SJSA1 (cell line): ENCODE measurements at regions not wholly inside any gene's neighbourhood (a gene's known extent, or its start where the extent isn't known, plus 50 kb on each side); places are given as distances from the start of the nearest gene placed in this dataset.

Source experiments
- DNase-seq, 2 experiments: peaks; one replicate each; pipeline ENCODE4 v3.0.0-alpha.2; 2015 to 2020; ENCODE audit warnings: low spot score in 2 of 2, low read depth in 1 of 2
- H3K27ac ChIP-seq: fragments of 250-450 bp; sonication (Bioruptor Pico); 2 replicates; pipeline ENCODE4 v1.5.1; 2020; ENCODE audit warnings: mild to moderate bottlenecking, moderate library complexity
- H3K27me3 ChIP-seq: fragments of 250-450 bp; sonication (Bioruptor Pico); replicated peaks from 2 replicates; pipeline ENCODE4 v1.5.1; 2020; ENCODE audit warnings: mild to moderate bottlenecking, moderate library complexity
- H3K36me3 ChIP-seq: fragments of 250-450 bp; sonication (Bioruptor Pico); 2 replicates; pipeline ENCODE4 v1.5.1; 2020; ENCODE audit warnings: mild to moderate bottlenecking
- H3K4me1 ChIP-seq: fragments of 250-450 bp; sonication (Bioruptor Pico); replicated peaks from 2 replicates; pipeline ENCODE4 v1.6.1; 2021; ENCODE audit warnings: mild to moderate bottlenecking
- H3K4me3 ChIP-seq: fragments of 250-450 bp; sonication (Bioruptor Pico); 2 replicates; pipeline ENCODE4 v1.5.1; 2020; ENCODE audit warnings: mild to moderate bottlenecking
- H3K9me3 ChIP-seq: fragments of 250-450 bp; sonication (Bioruptor Pico); replicated peaks from 2 replicates; pipeline ENCODE4 v1.5.1; 2020; ENCODE audit warnings: mild to moderate bottlenecking

DNA sequence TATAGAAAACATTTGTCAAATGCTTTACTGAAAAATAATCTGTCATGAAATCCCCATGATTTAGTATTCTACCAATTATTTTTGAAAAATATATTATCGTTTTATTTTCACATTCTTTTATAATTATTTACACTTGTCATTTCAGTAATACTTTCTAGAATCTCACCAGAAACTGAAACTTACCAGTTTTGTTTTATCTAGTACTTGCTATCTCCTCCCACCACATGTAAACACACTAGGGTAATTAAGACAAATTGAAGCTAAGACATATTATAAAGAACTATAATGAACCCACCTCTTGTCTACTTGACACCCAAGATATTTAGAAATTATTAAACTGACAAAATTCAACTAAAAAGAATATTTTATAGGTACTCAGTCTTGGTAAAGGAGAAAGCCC lies 51.5 kb upstream of the GRM3 start:
- no peak for DNase-seq
- no peaks in the 10 kb centered on the region for H3K4me1 ChIP-seq
- no peaks in the 10 kb centered on the region for H3K27me3 ChIP-seq
- no peak overlapping the region for H3K4me3 ChIP-seq
- no peaks in the 10 kb centered on the region for H3K9me3 ChIP-seq
- H3K36me3 ChIP-seq, result no peaks in the 10 kb centered on the region
- no peak overlapping the region for H3K27ac ChIP-seq

DNA sequence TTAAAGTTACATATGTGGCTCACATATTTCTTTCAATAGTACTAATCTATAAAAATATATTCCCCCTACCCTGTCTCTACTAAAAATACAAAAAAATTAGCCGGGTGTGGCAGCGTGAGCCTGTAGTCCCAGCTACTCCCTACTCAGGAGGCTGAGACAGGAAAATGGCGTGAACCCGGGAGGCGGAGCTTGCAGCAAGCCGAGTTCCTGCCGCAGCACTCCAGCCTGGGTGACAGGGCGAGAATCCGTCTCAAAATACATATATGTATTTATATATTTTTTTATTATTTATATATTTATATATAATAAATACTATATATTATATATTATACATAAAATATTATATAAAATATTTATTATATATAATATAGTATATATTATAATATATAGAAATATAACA lies 69.7 kb upstream of the GRM3 start:
- H3K9me3 ChIP-seq, result no peaks in the 10 kb centered on the region
- no peaks in the 10 kb centered on the region for H3K4me1 ChIP-seq
- no peak for DNase-seq

DNA sequence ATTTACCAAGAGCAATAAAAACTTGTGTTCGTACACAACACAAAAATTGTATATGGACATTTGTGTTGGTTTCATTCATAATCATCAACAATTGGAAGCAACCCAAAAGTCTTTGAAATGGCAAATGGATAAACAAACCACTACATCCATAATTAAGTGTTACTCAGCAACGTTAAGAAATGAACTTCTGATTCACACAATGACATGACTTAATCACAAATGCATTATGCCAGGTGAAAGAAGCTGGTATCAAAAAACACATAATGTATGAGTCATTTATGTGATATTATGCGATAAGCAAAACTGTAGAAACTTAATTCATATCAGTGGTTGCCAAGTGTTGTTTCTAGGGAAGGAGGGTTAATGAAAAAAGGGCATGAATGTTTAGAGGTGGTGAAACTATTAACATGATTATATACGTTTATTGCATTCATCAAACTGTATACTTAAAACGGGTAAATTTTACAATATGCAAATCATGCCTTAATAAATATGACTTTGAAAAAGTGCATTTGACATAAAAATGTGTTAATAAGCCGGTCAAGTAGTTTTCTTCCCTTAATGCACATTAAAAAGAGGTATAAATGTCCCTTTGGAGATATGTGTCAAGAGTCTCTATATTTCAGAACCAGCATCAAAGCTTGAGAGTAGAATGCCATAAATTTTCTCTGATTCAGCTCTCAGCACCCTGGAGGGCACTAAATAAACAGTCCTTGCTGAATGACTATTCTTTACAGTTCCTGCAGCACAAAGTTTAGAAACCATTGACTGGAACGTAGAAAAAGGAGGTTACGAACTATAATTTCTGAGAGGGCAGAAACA lies 84.8 kb upstream of the GRM3 start:
- no peaks in the 10 kb centered on the region for H3K36me3 ChIP-seq
- no peak overlapping the region for H3K27ac ChIP-seq
- no peak for DNase-seq
- no peaks in the 10 kb centered on the region for H3K27me3 ChIP-seq
- no peaks in the 10 kb centered on the region for H3K4me1 ChIP-seq
- H3K4me3 ChIP-seq, result no peak overlapping the region
- no peaks in the 10 kb centered on the region for H3K9me3 ChIP-seq

More for the DNA sequence above, 69.7 kb upstream of the GRM3 start:
- Histone ChIP-seq H3K36me3 (no peaks in the 10 kb centered on the region), H3K27me3 (no peaks in the 10 kb centered on the region), H3K27ac (no peak overlapping the region), H3K4me3 (no peak overlapping the region)

DNA sequence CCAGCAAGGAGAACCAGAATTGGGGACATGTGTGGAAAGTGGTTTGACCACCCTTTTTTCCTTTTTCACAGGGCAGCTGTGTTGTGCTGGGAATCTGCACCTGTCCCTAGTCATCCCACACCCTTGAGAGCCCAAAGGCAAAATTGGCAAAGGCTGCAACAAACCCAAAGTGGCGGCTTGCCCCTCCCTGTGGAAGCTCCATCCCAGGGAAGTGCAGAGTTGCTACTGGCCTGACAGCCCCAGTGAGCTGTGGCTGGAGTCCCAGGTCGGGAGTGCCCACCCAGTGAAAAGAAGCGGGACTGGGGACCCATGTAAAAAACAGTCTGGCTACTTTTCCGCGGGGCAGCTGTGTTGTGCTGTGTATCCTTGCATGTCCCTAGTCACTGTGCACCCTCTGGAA lies 109.1 kb upstream of the GRM3 start:
- Histone ChIP-seq H3K36me3 (no peaks in the 10 kb centered on the region), H3K27me3 (no peaks in the 10 kb centered on the region), H3K4me1 (no peaks in the 10 kb centered on the region), H3K4me3 (no peak overlapping the region), H3K9me3 (no peaks in the 10 kb centered on the region), H3K27ac (no peak overlapping the region)
- DNase-seq, result no peak

DNA sequence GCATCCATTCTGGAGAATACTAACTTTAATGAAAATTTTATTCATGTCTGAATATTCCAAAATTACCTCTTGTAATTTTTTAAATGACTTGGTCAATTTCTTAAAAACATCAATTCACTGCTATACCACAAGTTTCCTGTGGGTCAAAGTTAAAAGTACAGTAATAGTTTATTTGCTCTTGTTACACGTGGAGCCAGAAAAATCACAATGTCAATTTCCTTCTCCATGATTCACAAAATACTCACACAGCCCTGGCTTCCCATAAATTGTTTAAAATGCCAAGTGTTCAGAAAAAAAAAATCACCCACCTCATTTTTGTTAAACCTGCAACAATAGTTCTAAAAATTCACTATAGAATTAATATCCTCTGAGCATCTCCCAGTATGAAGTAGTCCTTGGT lies 139.5 kb upstream of the GRM3 start:
- no peaks in the 10 kb centered on the region for H3K9me3 ChIP-seq
- no peak for DNase-seq
- no peaks in the 10 kb centered on the region for H3K27me3 ChIP-seq
- no peak overlapping the region for H3K27ac ChIP-seq
- H3K36me3 ChIP-seq, result no peaks in the 10 kb centered on the region
- no peaks in the 10 kb centered on the region for H3K4me1 ChIP-seq
- H3K4me3 ChIP-seq, result no peak overlapping the region

DNA sequence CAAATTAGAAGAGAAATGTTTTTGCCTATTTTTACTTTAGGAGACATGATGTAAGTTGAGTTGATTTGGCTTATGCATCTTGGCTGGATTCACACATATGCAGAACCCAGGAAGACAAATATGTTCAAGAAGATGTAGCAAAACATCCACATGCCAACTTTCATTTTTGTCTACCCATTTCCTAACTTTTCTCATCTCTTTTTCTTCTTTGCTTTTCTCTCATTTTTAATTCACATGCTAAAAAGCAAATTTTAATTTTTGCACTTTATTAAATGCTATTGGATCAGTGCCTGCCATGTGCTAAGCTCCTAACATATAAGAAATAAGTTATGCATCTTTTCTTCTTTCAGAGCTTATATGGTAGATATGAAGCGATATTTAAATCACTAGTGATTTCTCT lies 143.7 kb upstream of the GRM3 start:
- H3K9me3 ChIP-seq, result no peaks in the 10 kb centered on the region

GRCh38 chr7:86485827-86486226 lies 157.9 kb upstream of the GRM3 start:
- H3K9me3 ChIP-seq, result no peaks in the 10 kb centered on the region
- no peak for DNase-seq
- H3K4me1 ChIP-seq, result no peaks in the 10 kb centered on the region
- no peak overlapping the region for H3K27ac ChIP-seq
- 0 out of 2 replicates have a peak, but pooled peaks cover 5% of the 10 kb centered on the region for H3K27me3 ChIP-seq
- H3K4me3 ChIP-seq, result no peak overlapping the region
- H3K36me3 ChIP-seq, result no peaks in the 10 kb centered on the region

More for the DNA sequence above, 143.7 kb upstream of the GRM3 start:
- Histone ChIP-seq H3K4me1 (no peaks in the 10 kb centered on the region), H3K27me3 (no peaks in the 10 kb centered on the region; the same call in 1 of the 2 replicates), H3K4me3 (no peak overlapping the region), H3K27ac (no peak overlapping the region), H3K36me3 (no peaks in the 10 kb centered on the region)
- DNase-seq, result no peak

DNA sequence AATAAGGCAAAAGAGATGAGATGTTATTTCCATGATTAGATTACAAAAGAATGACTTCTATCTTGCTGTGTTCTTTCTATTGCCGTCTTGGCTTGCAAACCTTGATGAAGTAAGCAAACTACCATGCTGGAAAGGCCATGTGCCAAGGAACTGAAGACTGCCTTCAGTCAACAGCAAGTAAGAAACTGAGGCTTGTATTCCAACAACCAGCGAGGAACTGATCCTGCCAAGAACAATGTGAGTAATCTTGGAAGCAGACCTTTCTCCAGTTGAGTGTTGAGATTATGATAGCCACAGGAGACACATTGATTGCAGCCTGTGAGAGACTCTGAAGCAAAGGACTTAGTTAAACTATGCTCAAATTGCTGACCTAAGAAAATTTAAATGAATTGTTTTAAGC lies 164.6 kb upstream of the GRM3 start:
- H3K27ac ChIP-seq, result no peak overlapping the region
- H3K36me3 ChIP-seq, result no peaks in the 10 kb centered on the region
- no peaks in the 10 kb centered on the region for H3K4me1 ChIP-seq
- no peaks in the 10 kb centered on the region; the same call in 1 of the 2 replicates for H3K27me3 ChIP-seq
- no peak for DNase-seq
- H3K4me3 ChIP-seq, result no peak overlapping the region
- H3K9me3 ChIP-seq, result no peaks in the 10 kb centered on the region

- Histone ChIP-seq H3K27ac (no peak overlapping the region), H3K27me3 (no peaks in the 10 kb centered on the region; the same call in 1 of the 2 replicates), H3K9me3 (no peaks in the 10 kb centered on the region), H3K36me3 (no peaks in the 10 kb centered on the region), H3K4me3 (no peak overlapping the region), H3K4me1 (no peaks in the 10 kb centered on the region)
- DNase-seq, result no peak
These were observed 166.3 kb upstream of the GRM3 start for GRCh38 chr7:86477343-86477935.

GRCh38 chr7:86470763-86471162 lies 172.9 kb upstream of the GRM3 start:
- H3K36me3 ChIP-seq, result no peaks in the 10 kb centered on the region
- no peak overlapping the region for H3K4me3 ChIP-seq
- H3K9me3 ChIP-seq, result no peaks in the 10 kb centered on the region
- no peak for DNase-seq
- no peak overlapping the region for H3K27ac ChIP-seq
- no peaks in the 10 kb centered on the region for H3K4me1 ChIP-seq
- no peaks in the 10 kb centered on the region for H3K27me3 ChIP-seq

DNA sequence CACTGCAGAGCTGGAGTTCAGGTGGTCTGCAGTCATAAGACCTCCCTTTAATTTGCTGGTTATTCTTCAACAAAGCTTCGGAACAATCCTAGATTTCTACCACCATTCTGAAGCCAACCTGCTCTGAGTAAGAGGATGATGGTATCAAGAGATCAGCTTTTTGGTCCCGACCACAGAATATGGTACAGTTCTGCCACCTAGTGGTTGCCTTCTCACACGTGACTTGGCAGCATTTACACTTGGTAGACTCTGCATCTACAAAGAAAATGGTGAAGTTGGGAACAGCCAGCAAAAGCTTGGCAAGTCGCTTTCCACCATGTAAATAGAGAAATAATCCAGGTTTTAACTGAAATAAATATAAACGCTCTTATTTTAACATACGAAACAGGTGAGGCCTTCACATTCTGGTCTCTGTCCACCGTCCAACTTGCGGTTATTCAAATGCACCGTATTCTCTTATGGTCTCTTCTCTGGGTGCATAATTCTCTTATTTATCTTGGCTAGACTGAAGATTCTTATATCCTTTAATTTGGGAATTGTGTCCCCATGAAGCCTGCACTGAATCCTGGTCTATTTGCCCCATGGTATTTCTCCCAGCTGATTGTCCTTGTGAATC lies 173.9 kb upstream of the GRM3 start:
- no peaks in the 10 kb centered on the region for H3K4me1 ChIP-seq
- peak; percentile 50 to 66 for DNase-seq
- H3K4me3 ChIP-seq, result no peak overlapping the region
- H3K27me3 ChIP-seq, result no peaks in the 10 kb centered on the region
- H3K36me3 ChIP-seq, result no peaks in the 10 kb centered on the region
- no peaks in the 10 kb centered on the region for H3K9me3 ChIP-seq
- H3K27ac ChIP-seq, result no peak overlapping the region

DNA sequence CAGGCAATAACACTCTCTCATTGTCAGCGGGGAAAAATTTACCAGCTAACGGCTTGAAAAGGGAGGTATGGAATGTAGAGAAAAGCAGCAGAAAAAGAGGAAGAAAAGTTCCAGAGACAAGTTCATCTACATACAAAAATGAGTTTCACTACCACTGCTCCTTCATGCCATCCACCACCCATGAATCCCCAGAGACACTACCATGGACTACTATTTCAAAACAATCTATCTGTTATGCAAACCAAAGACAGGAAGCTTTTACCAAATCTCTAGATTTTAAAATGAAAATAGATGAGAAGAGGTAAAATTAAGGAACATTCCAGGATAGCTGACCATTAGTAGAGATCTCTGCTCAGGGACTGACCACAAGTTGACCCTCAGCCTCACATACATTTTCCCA lies 189.0 kb upstream of the GRM3 start:
- Histone ChIP-seq H3K4me1 (no peaks in the 10 kb centered on the region), H3K9me3 (no peaks in the 10 kb centered on the region), H3K27me3 (no peaks in the 10 kb centered on the region), H3K4me3 (no peak overlapping the region), H3K27ac (no peak overlapping the region), H3K36me3 (no peaks in the 10 kb centered on the region)
- no peak for DNase-seq

DNA sequence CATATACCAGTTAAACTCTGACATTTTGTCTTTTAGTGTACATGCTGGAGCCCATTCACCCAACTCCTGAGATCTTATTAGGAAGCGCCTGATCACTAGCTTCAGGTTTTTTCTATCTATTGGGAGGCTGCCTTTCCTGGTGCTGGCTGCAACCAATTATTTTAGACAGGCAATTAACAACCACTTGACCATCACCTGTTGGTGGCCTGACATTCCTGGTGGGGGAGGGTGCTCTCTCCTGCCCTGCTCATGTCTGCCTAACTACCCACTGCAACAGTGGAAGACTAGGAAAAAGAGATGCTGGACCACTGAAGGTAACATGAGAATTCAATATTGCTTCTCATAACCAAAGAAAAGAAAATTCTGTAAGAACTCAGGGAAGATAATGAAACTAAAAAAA lies 190.3 kb upstream of the GRM3 start:
- Histone ChIP-seq H3K9me3 (no peaks in the 10 kb centered on the region), H3K36me3 (no peaks in the 10 kb centered on the region), H3K27ac (no peak overlapping the region), H3K4me3 (no peak overlapping the region), H3K27me3 (no peaks in the 10 kb centered on the region), H3K4me1 (no peaks in the 10 kb centered on the region)
- no peak for DNase-seq

DNA sequence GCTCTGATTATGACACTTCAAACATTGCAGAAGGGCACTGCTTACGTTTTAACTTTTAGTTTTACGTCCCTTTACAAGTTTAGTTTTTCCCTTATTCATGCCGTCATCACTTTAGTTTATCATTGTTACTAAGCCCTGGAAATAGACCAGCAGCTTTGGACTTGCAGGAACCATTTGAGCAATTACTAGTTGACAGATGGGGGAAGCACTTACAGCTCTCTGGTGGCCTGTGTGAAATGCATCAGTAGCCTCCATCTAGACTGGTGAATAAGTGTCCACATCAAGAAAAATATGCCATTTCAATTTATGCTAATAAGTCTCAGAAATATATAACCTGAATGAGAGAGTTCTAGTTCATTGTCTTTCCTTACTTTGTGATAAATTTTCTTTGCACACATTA lies 194.9 kb upstream of the GRM3 start:
- Histone ChIP-seq H3K4me1 (no peaks in the 10 kb centered on the region), H3K27me3 (no peaks in the 10 kb centered on the region), H3K27ac (no peak overlapping the region), H3K4me3 (no peak overlapping the region), H3K36me3 (no peaks in the 10 kb centered on the region), H3K9me3 (no peaks in the 10 kb centered on the region)
- DNase-seq, result no peak
